ENCODE measurements at regions not wholly inside any gene's neighbourhood (a gene's known extent, or its start where the extent isn't known, plus 50 kb on each side); places are given as distances from the start of the nearest gene placed in this dataset.

DNA sequence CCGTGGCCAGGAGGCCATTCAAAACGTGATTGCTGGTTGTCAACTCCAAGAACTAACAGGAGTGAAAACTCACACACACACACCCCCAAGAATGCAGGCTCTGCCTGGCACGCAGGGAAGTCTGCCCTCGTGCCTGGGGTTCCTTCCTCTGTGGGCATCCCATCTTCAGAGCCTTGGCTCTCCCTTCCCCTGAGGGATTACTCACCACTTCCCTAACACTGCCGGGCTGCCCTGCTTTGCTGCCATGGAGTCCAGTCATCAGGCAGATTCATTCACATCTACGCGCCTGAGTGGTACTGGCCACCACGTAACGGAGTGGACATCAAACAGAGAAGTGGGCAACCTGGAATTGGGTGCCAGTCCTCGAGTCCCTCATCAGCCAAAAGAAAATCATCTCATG lies 120.7 kb upstream of the TMEM45B start:
- TF ChIP-seq, protein P1, sequence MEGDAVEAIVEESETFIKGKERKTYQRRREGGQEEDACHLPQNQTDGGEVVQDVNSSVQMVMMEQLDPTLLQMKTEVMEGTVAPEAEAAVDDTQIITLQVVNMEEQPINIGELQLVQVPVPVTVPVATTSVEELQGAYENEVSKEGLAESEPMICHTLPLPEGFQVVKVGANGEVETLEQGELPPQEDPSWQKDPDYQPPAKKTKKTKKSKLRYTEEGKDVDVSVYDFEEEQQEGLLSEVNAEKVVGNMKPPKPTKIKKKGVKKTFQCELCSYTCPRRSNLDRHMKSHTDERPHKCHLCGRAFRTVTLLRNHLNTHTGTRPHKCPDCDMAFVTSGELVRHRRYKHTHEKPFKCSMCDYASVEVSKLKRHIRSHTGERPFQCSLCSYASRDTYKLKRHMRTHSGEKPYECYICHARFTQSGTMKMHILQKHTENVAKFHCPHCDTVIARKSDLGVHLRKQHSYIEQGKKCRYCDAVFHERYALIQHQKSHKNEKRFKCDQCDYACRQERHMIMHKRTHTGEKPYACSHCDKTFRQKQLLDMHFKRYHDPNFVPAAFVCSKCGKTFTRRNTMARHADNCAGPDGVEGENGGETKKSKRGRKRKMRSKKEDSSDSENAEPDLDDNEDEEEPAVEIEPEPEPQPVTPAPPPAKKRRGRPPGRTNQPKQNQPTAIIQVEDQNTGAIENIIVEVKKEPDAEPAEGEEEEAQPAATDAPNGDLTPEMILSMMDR (IDR thresholded peaks at IDR 0.05) = no peak
- no peak for TF ChIP-seq POLR2A (IDR thresholded peaks at IDR 0.05)
